GM19043 (cell line): ENCODE measurements at regions not wholly inside any gene's neighbourhood (a gene's known extent, or its start where the extent isn't known, plus 50 kb on each side); places are given as distances from the start of the nearest gene placed in this dataset.

Experiments used
- ATAC-seq: cut with Tn5 transposase; IDR thresholded peaks from one replicate; pipeline ENCODE4 v1.9.1; 2021; ENCODE audit warnings: low read depth; ENCODE audit not compliant: unreplicated experiment

- ATAC-seq: no peak
These were observed 53.9 kb upstream of the FLT1 start for GRCh38 chr13:28548872-28549271.

- ATAC-seq: no peak
These were observed 53.5 kb upstream of the FLT1 start for GRCh38 chr13:28548468-28548867.

- no peak for ATAC-seq
These were observed 50.8 kb upstream of the FLT1 start for GRCh38 chr13:28545583-28546333.
